CD14-positive monocyte (primary cell): ENCODE measurements at regions not wholly inside any gene's neighbourhood (a gene's known extent, or its start where the extent isn't known, plus 50 kb on each side); places are given as distances from the start of the nearest gene placed in this dataset.

Experiments used
- DNase-seq, 3 donors: peaks; one replicate each; pipeline ENCODE4 v3.0.0-alpha.2; 2011 to 2022
- H2AFZ ChIP-seq: 2 replicates; pipeline ENCODE4 v1.6.0; 2012; ENCODE audit warnings: mild to moderate bottlenecking, low read depth, low read length, inconsistent platforms; ENCODE audit not compliant: insufficient read depth, poor library complexity, severe bottlenecking
- H3K27ac ChIP-seq, 2 donors: 1 replicate in 1 of 2; 2 replicates in 1 of 2; pipeline ENCODE4 v1.5.1; 2012 to 2013; ENCODE audit warnings: low read length in 2 of 2, control low read depth in 1 of 2, inconsistent platforms in 1 of 2, low read depth in 1 of 2, mild to moderate bottlenecking in 1 of 2
- H3K27me3 ChIP-seq, 2 donors: one replicate each; pipeline versions ENCODE4 v1.6.0 to v1.6.1; 2011 to 2013; ENCODE audit warnings: low read length in 2 of 2; ENCODE audit not compliant: control insufficient read depth in 2 of 2, insufficient read depth in 2 of 2
- H3K36me3 ChIP-seq, 2 donors: replicated peaks in 1 of 2; 1 replicate in 1 of 2; 2 replicates in 1 of 2; pipeline versions ENCODE4 v1.5.1 to v1.6.1; 2012 to 2013; ENCODE audit warnings: low read length in 2 of 2, control low read depth in 1 of 2, inconsistent platforms in 1 of 2, mild to moderate bottlenecking in 1 of 2; ENCODE audit not compliant: insufficient read depth in 2 of 2, control insufficient read depth in 1 of 2
- H3K4me1 ChIP-seq, 2 donors: 1 replicate in 1 of 2; 2 replicates in 1 of 2; pipeline versions ENCODE4 v1.5.1 to v1.6.1; 2012 to 2013; ENCODE audit warnings: low read length in 2 of 2, control low read depth in 1 of 2, inconsistent platforms in 1 of 2, mild to moderate bottlenecking in 1 of 2, moderate library complexity in 1 of 2; ENCODE audit not compliant: insufficient read depth in 2 of 2, control insufficient read depth in 1 of 2
- H3K4me2 ChIP-seq: replicated peaks from 2 replicates; pipeline ENCODE3; 2012; ENCODE audit warnings: low read length, moderate library complexity, mild to moderate bottlenecking; ENCODE audit not compliant: poor library complexity, severe bottlenecking; ENCODE audit errors: extremely low read depth
- H3K4me3 ChIP-seq, 3 experiments: fragments of 200-600 bp in 1 of 3; sonication (generic) in 1 of 3; replicated peaks in 1 of 3; 1 replicate in 2 of 3; 2 replicates in 1 of 3; pipeline ENCODE4 v1.5.1; 2011 to 2013; ENCODE audit warnings: low read length in 3 of 3, mild to moderate bottlenecking in 3 of 3, control low read depth in 2 of 3, low read depth in 2 of 3, inconsistent platforms in 1 of 3, moderate library complexity in 1 of 3
- H3K79me2 ChIP-seq: 2 replicates; pipeline ENCODE4 v1.6.0; 2012; ENCODE audit warnings: mild to moderate bottlenecking, control low read depth, inconsistent platforms, low read length, moderate library complexity; ENCODE audit not compliant: insufficient read depth
- H3K9ac ChIP-seq: 2 replicates; pipeline ENCODE4 v1.6.0; 2017; ENCODE audit warnings: low read length, mild to moderate bottlenecking; ENCODE audit not compliant: insufficient read depth, poor library complexity, severe bottlenecking
- H3K9me3 ChIP-seq, 2 donors: replicated peaks in 1 of 2; 1 replicate in 1 of 2; 2 replicates in 1 of 2; pipeline versions ENCODE4 v1.5.1 to v1.6.1; 2012 to 2013; ENCODE audit warnings: low read length in 2 of 2, control low read depth in 1 of 2; ENCODE audit not compliant: control insufficient read depth in 1 of 2, insufficient read depth in 1 of 2
- H4K20me1 ChIP-seq: 2 replicates; pipeline ENCODE4 v1.6.0; 2012; ENCODE audit warnings: mild to moderate bottlenecking, low read length, control low read depth, moderate library complexity; ENCODE audit not compliant: insufficient read depth
- H3K27ac Mint-ChIP-seq, 7 donors: one replicate each; pipeline ENCODE4 v1.8.0; 2020; ENCODE audit warnings: mild to moderate bottlenecking in 7 of 7, mixed read lengths in 7 of 7, moderate library complexity in 6 of 7, inconsistent platforms in 2 of 7
- H3K27me3 Mint-ChIP-seq, 3 donors: one replicate each; pipeline ENCODE4 v1.8.0; 2021 to 2022; ENCODE audit warnings: low read depth in 3 of 3, mild to moderate bottlenecking in 3 of 3, mixed read lengths in 3 of 3, moderate library complexity in 3 of 3, inconsistent platforms in 1 of 3
- H3K36me3 Mint-ChIP-seq, 2 donors: one replicate each; pipeline ENCODE4 v1.8.0; 2020; ENCODE audit warnings: mixed read lengths in 2 of 2, inconsistent platforms in 1 of 2, mild to moderate bottlenecking in 1 of 2
- H3K4me1 Mint-ChIP-seq: one replicate; pipeline ENCODE4 v1.8.0; 2020; ENCODE audit warnings: mild to moderate bottlenecking, mixed read lengths
- H3K4me3 Mint-ChIP-seq, 2 donors: one replicate each; pipeline ENCODE4 v1.8.0; 2020; ENCODE audit warnings: mild to moderate bottlenecking in 2 of 2, mixed read lengths in 2 of 2, moderate library complexity in 1 of 2
- H3K9me3 Mint-ChIP-seq, 7 donors: one replicate each; pipeline ENCODE4 v1.8.0; 2020 to 2022; ENCODE audit warnings: mixed read lengths in 7 of 7, mild to moderate bottlenecking in 6 of 7, moderate library complexity in 6 of 7, inconsistent platforms in 2 of 7
- CTCF ChIP-seq: fragments of 200-600 bp; IDR thresholded peaks from one replicate; pipeline ENCODE4 v1.8.0; 2022; ENCODE audit warnings: antibody characterized with exemption, mild to moderate bottlenecking
- WGBS: methylation state at CpG from one replicate; pipeline ENCODE4 v1.1.5; 2013; ENCODE audit warnings: missing lambda C conversion rate; ENCODE audit not compliant: insufficient coverage; 5-methylcytosine and 5-hydroxymethylcytosine counted together
- intact Hi-C, 2 donors: fragments of 100-400 bp; cut with micrococcal nuclease; formaldehyde crosslinking; loops; one replicate each; pipeline versions ENCODE4 v1.15.0 to v1.15.1; 2023

- Histone ChIP-seq H3K79me2 (no peaks in the 10 kb centered on the region), H3K9me3 (peaks cover 16 to 30% of the 10 kb centered on the region in 2 donors), H3K4me1 (no peaks in the 10 kb centered on the region), H3K9ac (no peak overlapping the region), H3K27me3 (no peaks in the 10 kb centered on the region), H3K4me3 (no peak overlapping the region), H3K36me3 (no peaks in the 10 kb centered on the region), H2AFZ (no peak overlapping the region), H3K27ac (no peak overlapping the region), H3K4me2 (no peak overlapping the region), H4K20me1 (no peaks in the 10 kb centered on the region)
- no peaks in the 10 kb centered on the region for H3K4me1 Mint-ChIP-seq
- no peak for DNase-seq
- no peak overlapping the region for H3K27ac Mint-ChIP-seq
- H3K36me3 Mint-ChIP-seq: no peaks in the 10 kb centered on the region
- WGBS: 100% methylated on average over 1 of the region's 1 CpG
- no peaks in the 10 kb centered on the region for H3K27me3 Mint-ChIP-seq
- H3K9me3 Mint-ChIP-seq: peaks cover 8 to 26% (median 16%) of the 10 kb centered on the region in 7 donors
- intact Hi-C loops: no loop called here
- TF ChIP-seq CTCF: no peak
- no peak overlapping the region for H3K4me3 Mint-ChIP-seq
Observed at GRCh38 chr4:85218756-85219155, 252.3 kb upstream of the WDFY3 start.

GRCh38 chr4:85221606-85222005 is 253.3 kb upstream of the ARHGAP24 start:
- no peak overlapping the region for H3K27ac ChIP-seq
- H4K20me1 ChIP-seq: no peaks in the 10 kb centered on the region
- H3K4me2 ChIP-seq: no peak overlapping the region
- H3K27me3 ChIP-seq: no peaks in the 10 kb centered on the region
- no peaks in the 10 kb centered on the region for H3K4me1 ChIP-seq
- peaks cover 11 to 25% of the 10 kb centered on the region in 2 donors for H3K9me3 ChIP-seq
- no peak overlapping the region for H2AFZ ChIP-seq
- no peaks in the 10 kb centered on the region for H3K36me3 ChIP-seq
- no peak overlapping the region for H3K9ac ChIP-seq
- H3K4me3 Mint-ChIP-seq: no peak overlapping the region
- no peak overlapping the region for H3K27ac Mint-ChIP-seq
- H3K9me3 Mint-ChIP-seq: peaks cover 2 to 22% (median 16%) of the 10 kb centered on the region in 7 donors
- H3K4me1 Mint-ChIP-seq: no peaks in the 10 kb centered on the region
- H3K79me2 ChIP-seq: no peaks in the 10 kb centered on the region
- intact Hi-C loops: no loop called here
- WGBS: no CpG with 5 or more reads among the region's 2 CpGs
- no peak for TF ChIP-seq CTCF
- DNase-seq: no peak
- no peaks in the 10 kb centered on the region for H3K36me3 Mint-ChIP-seq
- H3K27me3 Mint-ChIP-seq: no peaks in the 10 kb centered on the region
- no peak overlapping the region for H3K4me3 ChIP-seq
